ENCODE measurements at regions not wholly inside any gene's neighbourhood (a gene's known extent, or its start where the extent isn't known, plus 50 kb on each side); places are given as distances from the start of the nearest gene placed in this dataset.
"Not testable (repeated sequence)": the region's sequence is repeated elsewhere in the genome, so short reads cannot be mapped to it uniquely, and the experiment has no call there.

- no peak overlapping the region for H3K27ac ChIP-seq
- no peak for TF ChIP-seq ZFX (IDR thresholded peaks at IDR 0.05; ENCODE audit: borderline replicate concordance)
- TF ChIP-seq, protein P1, sequence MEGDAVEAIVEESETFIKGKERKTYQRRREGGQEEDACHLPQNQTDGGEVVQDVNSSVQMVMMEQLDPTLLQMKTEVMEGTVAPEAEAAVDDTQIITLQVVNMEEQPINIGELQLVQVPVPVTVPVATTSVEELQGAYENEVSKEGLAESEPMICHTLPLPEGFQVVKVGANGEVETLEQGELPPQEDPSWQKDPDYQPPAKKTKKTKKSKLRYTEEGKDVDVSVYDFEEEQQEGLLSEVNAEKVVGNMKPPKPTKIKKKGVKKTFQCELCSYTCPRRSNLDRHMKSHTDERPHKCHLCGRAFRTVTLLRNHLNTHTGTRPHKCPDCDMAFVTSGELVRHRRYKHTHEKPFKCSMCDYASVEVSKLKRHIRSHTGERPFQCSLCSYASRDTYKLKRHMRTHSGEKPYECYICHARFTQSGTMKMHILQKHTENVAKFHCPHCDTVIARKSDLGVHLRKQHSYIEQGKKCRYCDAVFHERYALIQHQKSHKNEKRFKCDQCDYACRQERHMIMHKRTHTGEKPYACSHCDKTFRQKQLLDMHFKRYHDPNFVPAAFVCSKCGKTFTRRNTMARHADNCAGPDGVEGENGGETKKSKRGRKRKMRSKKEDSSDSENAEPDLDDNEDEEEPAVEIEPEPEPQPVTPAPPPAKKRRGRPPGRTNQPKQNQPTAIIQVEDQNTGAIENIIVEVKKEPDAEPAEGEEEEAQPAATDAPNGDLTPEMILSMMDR (IDR thresholded peaks at IDR 0.05): no peak
Measured at GRCh38 chr1:72412286-72412685, 129.9 kb upstream of the NEGR1 start.

GRCh38 chr1:72399807-72400206 lies 117.5 kb upstream of the NEGR1 start:
- no peak overlapping the region for H3K27ac ChIP-seq
- TF ChIP-seq, protein P1 (IDR thresholded peaks at IDR 0.05): no peak
- no peak for TF ChIP-seq ZFX (IDR thresholded peaks at IDR 0.05; ENCODE audit: borderline replicate concordance)

DNA sequence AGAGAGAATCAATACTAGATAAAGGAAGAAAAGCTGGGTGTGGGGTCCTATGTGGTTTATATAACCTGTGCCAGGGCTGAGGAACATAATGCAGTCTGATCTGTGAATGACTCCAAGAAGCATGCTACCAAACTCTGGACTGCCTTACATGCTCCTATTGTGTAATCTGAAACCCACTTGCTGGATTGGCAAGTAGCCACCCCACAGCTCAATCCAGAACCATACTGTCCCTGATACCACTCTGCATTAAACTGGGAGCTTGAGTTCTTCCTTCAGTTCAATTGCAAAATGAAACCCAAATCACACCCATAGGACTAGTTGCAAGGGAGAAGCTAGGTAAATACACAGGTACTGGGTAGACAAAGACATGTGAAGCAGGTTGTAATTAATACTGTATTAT lies 115.4 kb upstream of the NEGR1 start:
- TF ChIP-seq ZFX (IDR thresholded peaks at IDR 0.05; ENCODE audit: borderline replicate concordance): no peak
- TF ChIP-seq, protein P1 (IDR thresholded peaks at IDR 0.05): no peak
- H3K27ac ChIP-seq: no peak overlapping the region

GRCh38 chr1:72394457-72394856 lies 112.1 kb upstream of the NEGR1 start:
- no peak overlapping the region for H3K27ac ChIP-seq
- TF ChIP-seq, protein P1 (IDR thresholded peaks at IDR 0.05): no peak
- TF ChIP-seq ZFX (IDR thresholded peaks at IDR 0.05; ENCODE audit: borderline replicate concordance): no peak

DNA sequence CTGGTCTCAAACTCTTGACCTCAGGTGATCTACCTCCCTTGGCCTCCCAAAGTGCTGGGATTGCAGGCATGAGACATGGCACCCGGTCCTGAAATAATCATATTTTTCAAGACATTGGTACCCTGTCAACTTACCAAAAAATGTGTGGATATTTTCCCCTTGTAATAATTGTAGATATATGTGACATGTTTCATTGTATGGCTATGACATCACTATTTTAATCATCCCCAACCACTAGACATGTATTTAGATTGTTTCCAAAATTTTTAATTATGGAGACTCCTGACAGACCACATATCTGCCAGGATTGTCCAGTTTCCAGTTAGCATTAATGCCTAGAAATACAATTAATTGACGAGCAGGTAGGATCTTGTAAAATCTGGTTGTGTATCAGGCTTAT lies 96.7 kb upstream of the NEGR1 start:
- no peak for TF ChIP-seq ZFX (IDR thresholded peaks at IDR 0.05; ENCODE audit: borderline replicate concordance)
- TF ChIP-seq, protein P1 (IDR thresholded peaks at IDR 0.05): no peak
- H3K27ac ChIP-seq: no peak overlapping the region

- no peak overlapping the region for H3K27ac ChIP-seq
- no peak for TF ChIP-seq ZFX (IDR thresholded peaks at IDR 0.05; ENCODE audit: borderline replicate concordance)
- TF ChIP-seq, protein P1 (IDR thresholded peaks at IDR 0.05): no peak
Measured at GRCh38 chr1:72375226-72375625, 92.9 kb upstream of the NEGR1 start.

DNA sequence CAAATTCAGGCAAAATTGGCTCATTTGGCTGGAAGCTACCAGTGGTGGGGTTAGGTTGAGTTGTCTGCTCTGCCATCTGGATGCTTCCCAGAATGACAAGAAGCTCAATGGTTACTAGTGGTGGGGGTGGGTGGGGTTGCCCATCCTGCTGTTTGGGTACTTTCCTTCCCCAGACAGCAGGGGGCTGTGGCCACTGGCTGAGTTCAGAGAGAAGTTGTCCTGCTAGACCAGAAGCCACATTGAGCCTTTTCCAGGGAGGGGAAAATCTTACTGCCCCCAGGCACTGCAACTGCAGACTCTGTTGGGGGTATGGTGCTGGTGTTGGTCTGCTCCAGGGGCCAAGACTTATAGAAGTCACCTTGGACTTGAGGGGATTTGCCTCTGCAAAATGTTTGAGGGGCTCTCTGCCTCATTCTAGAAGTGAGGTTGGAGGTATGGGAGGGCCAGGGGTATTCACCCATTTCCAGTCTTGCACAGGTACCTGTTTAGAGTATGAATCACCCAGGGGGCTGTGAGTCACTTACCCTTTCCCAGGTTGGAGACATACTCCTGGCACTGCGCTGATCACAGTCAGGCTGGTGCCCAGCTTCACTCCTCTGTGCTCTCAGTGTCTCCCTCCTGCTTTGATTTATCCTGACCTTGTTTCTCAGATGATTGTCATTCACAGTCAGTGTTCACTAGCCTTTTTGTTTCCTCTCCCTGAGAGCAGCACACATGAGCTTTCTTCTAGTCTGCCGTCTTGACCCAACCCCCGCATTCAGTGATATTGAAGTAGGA lies 89.1 kb upstream of the NEGR1 start:
- no peak overlapping the region for H3K27ac ChIP-seq
- TF ChIP-seq, protein P1 (IDR thresholded peaks at IDR 0.05): no peak
- TF ChIP-seq ZFX (IDR thresholded peaks at IDR 0.05; ENCODE audit: borderline replicate concordance): no peak

GRCh38 chr1:72370836-72371235 lies 88.5 kb upstream of the NEGR1 start:
- H3K27ac ChIP-seq: not testable (repeated sequence)

Measured in 22Rv1 (cell line).